ENCODE measurements at regions not wholly inside any gene's neighbourhood (a gene's known extent, or its start where the extent isn't known, plus 50 kb on each side); places are given as distances from the start of the nearest gene placed in this dataset.

DNA sequence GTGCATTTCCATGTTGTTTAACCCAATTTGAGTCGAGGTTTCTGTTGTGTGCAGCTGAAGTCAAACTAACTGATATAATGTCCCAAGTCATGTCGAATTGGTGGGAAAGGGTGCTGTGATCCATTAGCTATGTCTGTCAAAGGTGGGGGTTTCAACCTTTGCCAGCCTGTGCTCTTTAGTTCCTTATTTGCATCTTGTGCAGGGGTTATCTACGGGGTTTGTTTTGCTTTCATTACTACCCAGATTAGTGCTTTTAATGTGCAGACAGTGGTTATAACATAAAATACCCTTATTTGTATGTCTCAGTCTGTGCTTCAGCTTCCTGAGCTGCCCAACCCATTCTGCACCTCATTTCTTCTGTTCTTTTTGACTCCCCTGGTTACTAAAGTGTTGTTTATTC is 271.9 kb upstream of the CXCR4 start:
- Histone ChIP-seq H3K36me3 (ENCODE audit: control insufficient read depth, insufficient read depth, low read length) (no peaks in the 10 kb centered on the region), H3K27ac (ENCODE audit: low read length) (no peak overlapping the region), H3K4me1 (ENCODE audit: control insufficient read depth, insufficient read depth, low read length) (no peaks in the 10 kb centered on the region), H3K27me3 (ENCODE audit: control insufficient read depth, insufficient read depth, low read length) (peaks cover 6% of the 10 kb centered on the region), H3K4me3 (ENCODE audit: low read depth in 2 of 2, low read length in 2 of 2) (no peak overlapping the region), H3K9me3 (ENCODE audit: control insufficient read depth, insufficient read depth, low read depth, low read length) (no peaks in the 10 kb centered on the region)
- intact Hi-C loops (cut with micrococcal nuclease; ENCODE audit: unreplicated experiment) = no loop called here
- DNase-seq (ENCODE audit: low read depth, low spot score) (no peak), ATAC-seq (no peak)
- in situ Hi-C loops (cut with HindIII; ENCODE audit: low pct_unique_long_range_greater_than_20kb, low sequenced_read_pairs) = no loop called here
- BruUV-seq (replicated peaks) = no TSS peak
- TF ChIP-seq, protein P1, sequence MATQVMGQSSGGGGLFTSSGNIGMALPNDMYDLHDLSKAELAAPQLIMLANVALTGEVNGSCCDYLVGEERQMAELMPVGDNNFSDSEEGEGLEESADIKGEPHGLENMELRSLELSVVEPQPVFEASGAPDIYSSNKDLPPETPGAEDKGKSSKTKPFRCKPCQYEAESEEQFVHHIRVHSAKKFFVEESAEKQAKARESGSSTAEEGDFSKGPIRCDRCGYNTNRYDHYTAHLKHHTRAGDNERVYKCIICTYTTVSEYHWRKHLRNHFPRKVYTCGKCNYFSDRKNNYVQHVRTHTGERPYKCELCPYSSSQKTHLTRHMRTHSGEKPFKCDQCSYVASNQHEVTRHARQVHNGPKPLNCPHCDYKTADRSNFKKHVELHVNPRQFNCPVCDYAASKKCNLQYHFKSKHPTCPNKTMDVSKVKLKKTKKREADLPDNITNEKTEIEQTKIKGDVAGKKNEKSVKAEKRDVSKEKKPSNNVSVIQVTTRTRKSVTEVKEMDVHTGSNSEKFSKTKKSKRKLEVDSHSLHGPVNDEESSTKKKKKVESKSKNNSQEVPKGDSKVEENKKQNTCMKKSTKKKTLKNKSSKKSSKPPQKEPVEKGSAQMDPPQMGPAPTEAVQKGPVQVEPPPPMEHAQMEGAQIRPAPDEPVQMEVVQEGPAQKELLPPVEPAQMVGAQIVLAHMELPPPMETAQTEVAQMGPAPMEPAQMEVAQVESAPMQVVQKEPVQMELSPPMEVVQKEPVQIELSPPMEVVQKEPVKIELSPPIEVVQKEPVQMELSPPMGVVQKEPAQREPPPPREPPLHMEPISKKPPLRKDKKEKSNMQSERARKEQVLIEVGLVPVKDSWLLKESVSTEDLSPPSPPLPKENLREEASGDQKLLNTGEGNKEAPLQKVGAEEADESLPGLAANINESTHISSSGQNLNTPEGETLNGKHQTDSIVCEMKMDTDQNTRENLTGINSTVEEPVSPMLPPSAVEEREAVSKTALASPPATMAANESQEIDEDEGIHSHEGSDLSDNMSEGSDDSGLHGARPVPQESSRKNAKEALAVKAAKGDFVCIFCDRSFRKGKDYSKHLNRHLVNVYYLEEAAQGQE (IDR thresholded peaks at IDR 0.05; ENCODE audit: insufficient read depth in 1 of 2, low read depth in 2 of 2, low read length in 1 of 2) = no peak
- TF ChIP-seq SIN3A (IDR thresholded peaks at IDR 0.05; ENCODE audit: borderline replicate concordance, insufficient read depth, low read depth, low read length) (no peak), TCF7L2 (IDR thresholded peaks at IDR 0.05; ENCODE audit: low read depth, low read length) (no peak)
- TF ChIP-seq, protein P2, sequence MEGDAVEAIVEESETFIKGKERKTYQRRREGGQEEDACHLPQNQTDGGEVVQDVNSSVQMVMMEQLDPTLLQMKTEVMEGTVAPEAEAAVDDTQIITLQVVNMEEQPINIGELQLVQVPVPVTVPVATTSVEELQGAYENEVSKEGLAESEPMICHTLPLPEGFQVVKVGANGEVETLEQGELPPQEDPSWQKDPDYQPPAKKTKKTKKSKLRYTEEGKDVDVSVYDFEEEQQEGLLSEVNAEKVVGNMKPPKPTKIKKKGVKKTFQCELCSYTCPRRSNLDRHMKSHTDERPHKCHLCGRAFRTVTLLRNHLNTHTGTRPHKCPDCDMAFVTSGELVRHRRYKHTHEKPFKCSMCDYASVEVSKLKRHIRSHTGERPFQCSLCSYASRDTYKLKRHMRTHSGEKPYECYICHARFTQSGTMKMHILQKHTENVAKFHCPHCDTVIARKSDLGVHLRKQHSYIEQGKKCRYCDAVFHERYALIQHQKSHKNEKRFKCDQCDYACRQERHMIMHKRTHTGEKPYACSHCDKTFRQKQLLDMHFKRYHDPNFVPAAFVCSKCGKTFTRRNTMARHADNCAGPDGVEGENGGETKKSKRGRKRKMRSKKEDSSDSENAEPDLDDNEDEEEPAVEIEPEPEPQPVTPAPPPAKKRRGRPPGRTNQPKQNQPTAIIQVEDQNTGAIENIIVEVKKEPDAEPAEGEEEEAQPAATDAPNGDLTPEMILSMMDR (IDR thresholded peaks at IDR 0.05) = no peak
- ChIA-PET POLR2A (no interaction called here), CTCF (no interaction called here)

DNA sequence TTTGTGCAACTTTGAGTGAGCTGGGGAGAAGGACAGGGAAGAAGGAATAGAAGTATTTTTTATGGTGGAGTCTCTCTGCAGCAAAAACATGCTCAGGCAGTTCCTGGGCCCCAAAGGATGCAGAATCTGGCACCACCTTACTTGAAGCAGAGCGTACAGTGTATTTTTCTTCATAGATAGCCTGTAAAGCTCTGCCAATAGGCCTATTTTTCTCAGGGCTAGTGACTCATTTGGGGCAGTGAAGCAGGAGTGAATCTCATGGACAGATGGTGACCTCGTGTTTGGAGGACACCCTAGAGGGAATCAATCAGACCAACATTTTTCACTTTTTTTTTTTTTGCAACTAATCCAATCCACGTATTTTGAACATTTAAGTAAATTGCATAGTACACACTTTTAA is 268.1 kb upstream of the CXCR4 start:
- no peak overlapping the region for H3K27ac ChIP-seq (ENCODE audit: low read length)
- BruUV-seq (replicated peaks) = no TSS peak
- TF ChIP-seq SIN3A (IDR thresholded peaks at IDR 0.05; ENCODE audit: borderline replicate concordance, insufficient read depth, low read depth, low read length) (no peak), POLR2AphosphoS5 (IDR thresholded peaks at IDR 0.05; ENCODE audit: low read depth, low read length) (no peak), TCF7L2 (IDR thresholded peaks at IDR 0.05; ENCODE audit: low read depth, low read length) (no peak)
- TF ChIP-seq, protein P1 (IDR thresholded peaks at IDR 0.05; ENCODE audit: insufficient read depth in 1 of 2, low read depth in 2 of 2, low read length in 1 of 2) = no peak
- TF ChIP-seq, protein P2 (IDR thresholded peaks at IDR 0.05) = no peak
- no peaks in the 10 kb centered on the region for H3K4me1 ChIP-seq (ENCODE audit: control insufficient read depth, insufficient read depth, low read length)
- H3K9me3 ChIP-seq (ENCODE audit: control insufficient read depth, insufficient read depth, low read depth, low read length) = no peaks in the 10 kb centered on the region
- no peaks in the 10 kb centered on the region for H3K36me3 ChIP-seq (ENCODE audit: control insufficient read depth, insufficient read depth, low read length)
- in situ Hi-C loops (cut with HindIII; ENCODE audit: low pct_unique_long_range_greater_than_20kb, low sequenced_read_pairs) (no loop called here), intact Hi-C loops (cut with micrococcal nuclease; ENCODE audit: unreplicated experiment) (no loop called here)
- peaks cover 6% of the 10 kb centered on the region for H3K27me3 ChIP-seq (ENCODE audit: control insufficient read depth, insufficient read depth, low read length)
- ChIA-PET POLR2A (no interaction called here), CTCF (no interaction called here)
- DNase-seq (ENCODE audit: low read depth, low spot score) (no peak), ATAC-seq (no peak)
- no peak overlapping the region for H3K4me3 ChIP-seq (ENCODE audit: low read depth in 2 of 2, low read length in 2 of 2)
